PC-9 (cell line): ENCODE measurements at regions not wholly inside any gene's neighbourhood (a gene's known extent, or its start where the extent isn't known, plus 50 kb on each side); places are given as distances from the start of the nearest gene placed in this dataset.

Experiments
- CTCF ChIP-seq: fragments of 200-600 bp; sonication (generic); conservative IDR thresholded peaks from 2 replicates; pipeline ENCODE4 v1.6.1; 2017; ENCODE audit warnings: mixed run types, antibody characterized with exemption, mild to moderate bottlenecking, moderate library complexity
- EZH2 ChIP-seq: fragments of 200-600 bp; sonication (generic); IDR thresholded peaks from 2 replicates; pipeline ENCODE4 v1.8.0; 2017; ENCODE audit warnings: antibody characterized with exemption, low read depth

- TF ChIP-seq CTCF (no peak), EZH2 (no peak)
Measured at GRCh38 chr2:18741895-18742732, 152.7 kb upstream of the NT5C1B start.
